Astrocyte (in vitro differentiated cells and primary cell): ENCODE measurements at regions not wholly inside any gene's neighbourhood (a gene's known extent, or its start where the extent isn't known, plus 50 kb on each side); places are given as distances from the start of the nearest gene placed in this dataset.

Experiments
- DNase-seq: peaks from one replicate; pipeline ENCODE4 v3.0.0-alpha.2; 2010; ENCODE audit warnings: low read depth
- FAIRE-seq: peaks from 2 replicates; lab custom pipeline; 2011; peaks lifted over from hg19 to GRCh38; lab: Jason Lieb, UNC
- H2AFZ ChIP-seq: 2 replicates; pipeline ENCODE4 v1.6.0; 2012; ENCODE audit warnings: low read depth, low read length, inconsistent platforms
- H3K27ac ChIP-seq: 2 replicates; pipeline ENCODE4 v1.5.1; 2011; ENCODE audit warnings: low read depth, low read length, inconsistent platforms
- H3K27me3 ChIP-seq: 2 replicates; pipeline ENCODE4 v1.6.0; 2011; ENCODE audit warnings: low read length, inconsistent platforms; ENCODE audit not compliant: insufficient read depth
- H3K36me3 ChIP-seq: 2 replicates; pipeline ENCODE4 v1.5.1; 2011; ENCODE audit warnings: low read length, inconsistent platforms; ENCODE audit not compliant: insufficient read depth
- H3K4me1 ChIP-seq: 2 replicates; pipeline ENCODE4 v1.5.1; 2011; ENCODE audit warnings: low read length, inconsistent platforms; ENCODE audit not compliant: insufficient read depth
- H3K4me2 ChIP-seq: 2 replicates; pipeline ENCODE4 v1.6.0; 2012; ENCODE audit warnings: low read length, inconsistent platforms
- H3K4me3 ChIP-seq: 2 replicates; pipeline ENCODE4 v1.5.1; 2011; ENCODE audit warnings: low read depth, mild to moderate bottlenecking, low read length, inconsistent platforms; ENCODE audit not compliant: insufficient read depth
- H3K79me2 ChIP-seq: 2 replicates; pipeline ENCODE4 v1.6.0; 2012; ENCODE audit warnings: mild to moderate bottlenecking, low read length, inconsistent platforms; ENCODE audit not compliant: insufficient read depth
- H3K9ac ChIP-seq: 2 replicates; pipeline ENCODE4 v1.6.0; 2012; ENCODE audit warnings: mild to moderate bottlenecking, low read length, inconsistent platforms
- H3K9me3 ChIP-seq: 2 replicates; pipeline ENCODE4 v1.5.1; 2012; ENCODE audit warnings: low read depth, mild to moderate bottlenecking, low read length, inconsistent platforms; ENCODE audit not compliant: insufficient read depth
- H4K20me1 ChIP-seq: 2 replicates; pipeline ENCODE4 v1.6.0; 2012; ENCODE audit warnings: low read length, inconsistent platforms; ENCODE audit not compliant: insufficient read depth
- H3K27ac Mint-ChIP-seq: one replicate; pipeline ENCODE4 v1.8.0; 2021; ENCODE audit warnings: mild to moderate bottlenecking, mixed read lengths; ENCODE audit not compliant: unreplicated experiment
- H3K27me3 Mint-ChIP-seq: one replicate; pipeline ENCODE4 v1.8.0; 2021; ENCODE audit warnings: low read depth, mixed read lengths; ENCODE audit not compliant: unreplicated experiment
- H3K36me3 Mint-ChIP-seq: one replicate; pipeline ENCODE4 v1.8.0; 2021; ENCODE audit warnings: low read depth, mixed read lengths; ENCODE audit not compliant: unreplicated experiment
- H3K4me1 Mint-ChIP-seq: one replicate; pipeline ENCODE4 v1.8.0; 2021; ENCODE audit warnings: low read depth, mixed read lengths; ENCODE audit not compliant: unreplicated experiment
- H3K4me3 Mint-ChIP-seq: one replicate; pipeline ENCODE4 v1.8.0; 2021; ENCODE audit warnings: mild to moderate bottlenecking, moderate library complexity, mixed read lengths; ENCODE audit not compliant: unreplicated experiment
- H3K9me3 Mint-ChIP-seq: one replicate; pipeline ENCODE4 v1.8.0; 2021; ENCODE audit warnings: mild to moderate bottlenecking, mixed read lengths; ENCODE audit not compliant: unreplicated experiment
- EZH2 ChIP-seq: IDR thresholded peaks from 2 replicates; pipeline ENCODE4 v1.6.1; 2012; ENCODE audit warnings: mild to moderate bottlenecking, low read length, inconsistent platforms; ENCODE audit not compliant: insufficient read depth
- TF ChIP-seq, protein P1 (sequence below): IDR thresholded peaks from 2 replicates; pipeline ENCODE4 v1.5.1; 2011; ENCODE audit warnings: low read depth, mild to moderate bottlenecking, inconsistent platforms, low read length, moderate library complexity; ENCODE audit not compliant: insufficient read depth

DNA sequence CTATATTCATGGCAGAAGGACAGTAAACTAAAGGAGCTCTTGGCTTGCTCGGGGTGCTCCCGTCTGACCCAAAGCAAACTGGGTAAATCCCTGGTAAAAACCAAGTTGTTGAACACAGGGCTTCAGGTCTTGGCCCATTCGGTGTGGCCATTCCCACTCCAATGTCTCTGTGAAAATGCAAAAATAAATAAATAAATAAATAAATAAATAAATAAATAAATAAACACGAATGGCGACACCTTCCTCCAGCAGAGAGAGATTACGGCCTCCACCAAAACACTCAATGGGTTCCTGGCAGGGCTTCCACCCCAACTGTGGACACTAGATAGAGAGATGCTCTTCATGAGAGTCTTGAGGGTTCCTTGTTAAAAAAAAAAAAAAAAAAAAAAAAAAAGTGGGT, 325.3 kb downstream of the SOX9 start:
- H3K27me3 Mint-ChIP-seq: no peaks in the 10 kb centered on the region
- TF ChIP-seq, protein P1, sequence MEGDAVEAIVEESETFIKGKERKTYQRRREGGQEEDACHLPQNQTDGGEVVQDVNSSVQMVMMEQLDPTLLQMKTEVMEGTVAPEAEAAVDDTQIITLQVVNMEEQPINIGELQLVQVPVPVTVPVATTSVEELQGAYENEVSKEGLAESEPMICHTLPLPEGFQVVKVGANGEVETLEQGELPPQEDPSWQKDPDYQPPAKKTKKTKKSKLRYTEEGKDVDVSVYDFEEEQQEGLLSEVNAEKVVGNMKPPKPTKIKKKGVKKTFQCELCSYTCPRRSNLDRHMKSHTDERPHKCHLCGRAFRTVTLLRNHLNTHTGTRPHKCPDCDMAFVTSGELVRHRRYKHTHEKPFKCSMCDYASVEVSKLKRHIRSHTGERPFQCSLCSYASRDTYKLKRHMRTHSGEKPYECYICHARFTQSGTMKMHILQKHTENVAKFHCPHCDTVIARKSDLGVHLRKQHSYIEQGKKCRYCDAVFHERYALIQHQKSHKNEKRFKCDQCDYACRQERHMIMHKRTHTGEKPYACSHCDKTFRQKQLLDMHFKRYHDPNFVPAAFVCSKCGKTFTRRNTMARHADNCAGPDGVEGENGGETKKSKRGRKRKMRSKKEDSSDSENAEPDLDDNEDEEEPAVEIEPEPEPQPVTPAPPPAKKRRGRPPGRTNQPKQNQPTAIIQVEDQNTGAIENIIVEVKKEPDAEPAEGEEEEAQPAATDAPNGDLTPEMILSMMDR: no peak
- no peak for TF ChIP-seq EZH2
- H3K36me3 Mint-ChIP-seq: no peaks in the 10 kb centered on the region
- Histone ChIP-seq H3K4me3 (no peak overlapping the region), H3K36me3 (no peaks in the 10 kb centered on the region), H3K4me2 (no peak overlapping the region), H2AFZ (no peak overlapping the region), H3K4me1 (no peaks in the 10 kb centered on the region), H3K27me3 (no peaks in the 10 kb centered on the region), H3K27ac (no peak overlapping the region), H3K9me3 (no peaks in the 10 kb centered on the region), H3K9ac (no peak overlapping the region), H4K20me1 (peaks cover 81% of the 10 kb centered on the region), H3K79me2 (peaks cover 90% of the 10 kb centered on the region)
- H3K27ac Mint-ChIP-seq: no peak overlapping the region
- H3K4me1 Mint-ChIP-seq: peaks cover 6% of the 10 kb centered on the region
- no peak for FAIRE-seq
- no peak overlapping the region for H3K4me3 Mint-ChIP-seq
- DNase-seq: no peak
- no peaks in the 10 kb centered on the region for H3K9me3 Mint-ChIP-seq

DNA sequence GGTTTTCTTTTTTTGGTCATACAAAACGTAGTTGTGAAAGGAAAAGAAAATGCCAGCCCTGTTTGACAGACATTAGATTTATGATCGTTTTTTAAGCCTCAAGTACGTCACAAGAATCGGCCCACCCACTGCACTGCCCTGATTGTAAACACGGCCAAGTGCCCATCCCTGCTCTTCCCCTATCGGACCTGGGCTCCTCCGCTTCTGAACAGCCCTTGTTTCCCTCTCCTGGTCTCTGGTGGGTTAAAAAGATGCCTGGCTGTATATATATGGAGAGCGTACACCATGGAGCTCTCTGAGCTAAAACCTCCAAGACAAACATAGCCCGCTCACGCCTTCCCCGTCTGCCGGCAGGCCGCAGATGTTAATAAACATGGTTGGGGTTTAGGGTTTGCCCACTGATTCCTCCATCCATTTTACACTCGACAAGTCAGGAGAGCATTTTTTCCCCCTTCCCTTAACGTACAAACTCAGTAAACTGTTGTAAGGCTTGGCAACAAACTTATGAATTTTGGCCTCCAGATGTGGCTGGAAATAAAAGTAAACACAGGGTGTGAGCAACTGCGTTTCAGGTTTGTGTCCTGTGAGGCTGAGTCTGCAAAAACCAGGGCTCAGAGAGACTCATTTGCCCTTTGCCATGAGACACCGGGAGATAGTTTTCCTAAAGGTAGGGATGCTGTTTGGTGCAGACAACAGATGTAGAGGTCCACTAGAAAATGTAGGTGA, 325.9 kb downstream of the SOX9 start:
- DNase-seq (no peak), FAIRE-seq (no peak)
- H3K4me1 Mint-ChIP-seq: peaks cover 6% of the 10 kb centered on the region

More for the DNA sequence above, 325.9 kb downstream of the SOX9 start:
- Mint-ChIP-seq H3K27me3 (no peaks in the 10 kb centered on the region), H3K27ac (no peak overlapping the region), H3K4me3 (no peak overlapping the region), H3K9me3 (no peaks in the 10 kb centered on the region), H3K36me3 (no peaks in the 10 kb centered on the region)
- no peak overlapping the region for H3K27ac ChIP-seq
- H3K4me2 ChIP-seq: no peak overlapping the region
- no peaks in the 10 kb centered on the region for H3K27me3 ChIP-seq
- H3K9ac ChIP-seq: no peak overlapping the region
- no peaks in the 10 kb centered on the region for H3K36me3 ChIP-seq
- peaks cover 79% of the 10 kb centered on the region for H4K20me1 ChIP-seq
- peaks cover 90% of the 10 kb centered on the region for H3K79me2 ChIP-seq
- no peak overlapping the region for H2AFZ ChIP-seq
- H3K4me1 ChIP-seq: no peaks in the 10 kb centered on the region
- TF ChIP-seq, protein P1: no peak
- TF ChIP-seq EZH2: no peak
- no peak overlapping the region for H3K4me3 ChIP-seq
- no peaks in the 10 kb centered on the region for H3K9me3 ChIP-seq
